H9 (cell line): ENCODE measurements at regions not wholly inside any gene's neighbourhood (a gene's known extent, or its start where the extent isn't known, plus 50 kb on each side); places are given as distances from the start of the nearest gene placed in this dataset.
"Not testable (repeated sequence)": the region's sequence is repeated elsewhere in the genome, so short reads cannot be mapped to it uniquely, and the experiment has no call there.

ENCODE experiments used
- DNase-seq: peaks from one replicate; pipeline ENCODE4 v3.0.0-alpha.2; 2017
- H2AFZ ChIP-seq: one replicate; pipeline ENCODE4 v1.6.1; 2013; ENCODE audit warnings: mild to moderate bottlenecking, low read length, control low read depth, moderate library complexity
- H2AK5ac ChIP-seq: 2 replicates; pipeline ENCODE4 v1.6.1; 2013; ENCODE audit warnings: low read length, control low read depth, mixed read lengths; ENCODE audit not compliant: insufficient read length
- H2BK120ac ChIP-seq: one replicate; pipeline ENCODE4 v1.6.1; 2013; ENCODE audit warnings: low read depth, mild to moderate bottlenecking, low read length, control low read depth, inconsistent platforms; ENCODE audit not compliant: poor library complexity, severe bottlenecking
- H2BK12ac ChIP-seq: 2 replicates; pipeline ENCODE4 v1.6.1; 2013; ENCODE audit warnings: low read length, control low read depth, mixed read lengths, low read depth; ENCODE audit not compliant: insufficient read length
- H2BK15ac ChIP-seq: 2 replicates; pipeline ENCODE4 v1.6.1; 2013; ENCODE audit warnings: low read depth, low read length, control low read depth
- H2BK20ac ChIP-seq: one replicate; pipeline ENCODE4 v1.6.1; 2013; ENCODE audit warnings: low read depth, mild to moderate bottlenecking, low read length, control low read depth, inconsistent platforms; ENCODE audit not compliant: poor library complexity, severe bottlenecking
- H2BK5ac ChIP-seq: 2 replicates; pipeline ENCODE4 v1.6.1; 2013; ENCODE audit warnings: low read length, control low read depth, mixed read lengths; ENCODE audit not compliant: insufficient read length
- H3K14ac ChIP-seq: 2 replicates; pipeline ENCODE4 v1.6.1; 2013; ENCODE audit warnings: low read length, control low read depth; ENCODE audit not compliant: insufficient read depth
- H3K18ac ChIP-seq: 2 replicates; pipeline ENCODE4 v1.6.1; 2013; ENCODE audit warnings: low read depth, mild to moderate bottlenecking, mixed read lengths, low read length, control low read depth; ENCODE audit not compliant: insufficient read length
- H3K23ac ChIP-seq: 2 replicates; pipeline ENCODE4 v1.6.1; 2013; ENCODE audit warnings: low read length, control low read depth, mixed read lengths, low read depth; ENCODE audit not compliant: insufficient read length
- H3K23me2 ChIP-seq: 2 replicates; pipeline ENCODE4 v1.6.1; 2013; ENCODE audit warnings: low read depth, mild to moderate bottlenecking, mixed read lengths, low read length, control low read depth; ENCODE audit not compliant: insufficient read length, poor library complexity, severe bottlenecking
- H3K27ac ChIP-seq: 2 replicates; pipeline ENCODE4 v1.5.1; 2013; ENCODE audit warnings: low read length, control low read depth, mixed read lengths, low read depth; ENCODE audit not compliant: insufficient read length
- H3K27me3 ChIP-seq: 2 replicates; pipeline ENCODE4 v1.6.1; 2013; ENCODE audit warnings: low read length, control low read depth, inconsistent platforms; ENCODE audit not compliant: insufficient read depth
- H3K4ac ChIP-seq: 2 replicates; pipeline ENCODE4 v1.6.1; 2013; ENCODE audit warnings: low read depth, mild to moderate bottlenecking, control low read depth, inconsistent platforms, low read length, moderate library complexity
- H3K4me1 ChIP-seq: 2 replicates; pipeline ENCODE4 v1.6.1; 2013; ENCODE audit warnings: low read length, control low read depth, inconsistent platforms; ENCODE audit not compliant: insufficient read depth
- H3K4me2 ChIP-seq: 2 replicates; pipeline ENCODE4 v1.6.1; 2013; ENCODE audit warnings: low read length, control low read depth, mixed read lengths; ENCODE audit not compliant: insufficient read length, insufficient read depth
- H3K56ac ChIP-seq: 2 replicates; pipeline ENCODE4 v1.6.1; 2013; ENCODE audit warnings: low read depth, mild to moderate bottlenecking, mixed read lengths, low read length, control low read depth; ENCODE audit not compliant: insufficient read length
- H3K79me1 ChIP-seq: 2 replicates; pipeline ENCODE4 v1.6.1; 2013; ENCODE audit warnings: low read depth, mild to moderate bottlenecking, moderate library complexity, low read length, control low read depth, inconsistent platforms; ENCODE audit not compliant: insufficient read depth, poor library complexity, severe bottlenecking
- H3K79me2 ChIP-seq: 2 replicates; pipeline ENCODE4 v1.6.1; 2013; ENCODE audit warnings: low read length, control low read depth, inconsistent platforms; ENCODE audit not compliant: insufficient read depth
- H3K9ac ChIP-seq: 2 replicates; pipeline ENCODE4 v1.6.1; 2013; ENCODE audit warnings: low read length, control low read depth, mixed read lengths; ENCODE audit not compliant: insufficient read length; ENCODE audit errors: extremely low read depth
- H3K9me3 ChIP-seq: one replicate; pipeline ENCODE4 v1.6.1; 2013; ENCODE audit warnings: low read depth, low read length, inconsistent platforms; ENCODE audit not compliant: control insufficient read depth
- H3T11ph ChIP-seq: one replicate; pipeline ENCODE4 v1.6.1; 2013; ENCODE audit warnings: mild to moderate bottlenecking, low read length, control low read depth, inconsistent platforms
- H4K20me1 ChIP-seq: one replicate; pipeline ENCODE4 v1.6.1; 2013; ENCODE audit not compliant: control insufficient read depth, insufficient read length, insufficient read depth
- H4K5ac ChIP-seq: 2 replicates; pipeline ENCODE4 v1.6.1; 2013; ENCODE audit warnings: low read depth, mild to moderate bottlenecking, mixed read lengths, low read length, control low read depth; ENCODE audit not compliant: insufficient read length
- H4K8ac ChIP-seq: replicated peaks from 2 replicates; pipeline ENCODE4 v1.6.1; 2013; ENCODE audit warnings: low read length, control low read depth, mixed read lengths, low read depth; ENCODE audit not compliant: insufficient read length
- H4K91ac ChIP-seq: 2 replicates; pipeline ENCODE4 v1.6.1; 2013; ENCODE audit warnings: low read depth, mild to moderate bottlenecking, moderate library complexity, mixed read lengths, low read length, control low read depth; ENCODE audit not compliant: insufficient read length
- H3K27ac Mint-ChIP-seq, 3 experiments: 2 replicates in 2 of 3; 3 replicates in 1 of 3; pipeline ENCODE4 v1.8.0; 2020 to 2021; ENCODE audit warnings: mixed read lengths in 3 of 3, mild to moderate bottlenecking in 1 of 3, moderate library complexity in 1 of 3
- H3K27me3 Mint-ChIP-seq: 2 replicates; pipeline ENCODE4 v1.8.0; 2021; ENCODE audit warnings: low read depth, mild to moderate bottlenecking, moderate library complexity, mixed read lengths
- H3K36me3 Mint-ChIP-seq, 3 experiments: 2 replicates in 2 of 3; 3 replicates in 1 of 3; pipeline ENCODE4 v1.8.0; 2020 to 2021; ENCODE audit warnings: low read depth in 3 of 3, mixed read lengths in 3 of 3; ENCODE audit not compliant: insufficient read depth in 1 of 3
- H3K4me1 Mint-ChIP-seq, 2 experiments: 2 replicates each; pipeline ENCODE4 v1.8.0; 2020; ENCODE audit warnings: mixed read lengths in 2 of 2
- H3K4me3 Mint-ChIP-seq, 2 experiments: 2 replicates in 1 of 2; 3 replicates in 1 of 2; pipeline ENCODE4 v1.8.0; 2020 to 2021; ENCODE audit warnings: mild to moderate bottlenecking in 2 of 2, mixed read lengths in 2 of 2, moderate library complexity in 1 of 2
- H3K9me3 Mint-ChIP-seq, 2 experiments: 2 replicates in 1 of 2; 3 replicates in 1 of 2; pipeline ENCODE4 v1.8.0; 2020; ENCODE audit warnings: mild to moderate bottlenecking in 2 of 2, mixed read lengths in 2 of 2, moderate library complexity in 1 of 2
- WGBS: extraction: QIAGEN DNeasy Blood & Tissue Kit; methylation state at CpG from one replicate; pipeline ENCODE4 v1.1.7; 2013; ENCODE audit warnings: missing lambda C conversion rate, low lambda C conversion rate, mixed read lengths; ENCODE audit not compliant: insufficient read length; ENCODE audit errors: extremely low coverage; 5-methylcytosine and 5-hydroxymethylcytosine counted together

DNA sequence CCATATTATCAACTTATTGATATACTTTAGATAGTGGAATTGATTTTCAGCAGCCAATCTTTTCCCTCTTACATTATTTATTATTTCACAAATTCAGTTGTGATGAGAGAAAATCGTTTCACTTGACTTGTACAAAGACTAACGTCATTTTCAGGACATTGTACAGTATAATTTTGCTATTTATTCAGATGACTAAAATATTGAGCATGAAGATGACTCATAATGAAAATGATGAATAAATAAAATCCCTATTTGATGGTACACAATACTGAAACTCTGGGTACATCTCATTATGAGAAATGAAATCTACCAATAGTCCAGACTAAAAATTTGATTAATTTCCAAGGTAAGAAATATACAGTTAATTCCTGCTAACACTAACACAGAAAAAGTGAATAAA is 316.4 kb downstream of the CCDC74A start:
- H3K4ac ChIP-seq, H3K18ac ChIP-seq, H3K9me3 Mint-ChIP-seq, H2AFZ ChIP-seq, H3K79me2 ChIP-seq, H3K4me3 Mint-ChIP-seq, H4K8ac ChIP-seq, H2BK120ac ChIP-seq, H3T11ph ChIP-seq, H4K20me1 ChIP-seq, H3K9ac ChIP-seq, H3K23me2 ChIP-seq, H3K79me1 ChIP-seq, H3K27ac ChIP-seq, H2BK20ac ChIP-seq, H2BK12ac ChIP-seq, H2BK5ac ChIP-seq, H3K4me1 ChIP-seq, H3K14ac ChIP-seq, H3K36me3 Mint-ChIP-seq, DNase-seq, H3K4me1 Mint-ChIP-seq, H2BK15ac ChIP-seq, H3K27me3 ChIP-seq, H3K23ac ChIP-seq, H3K27ac Mint-ChIP-seq, H3K9me3 ChIP-seq, H3K4me2 ChIP-seq, H4K5ac ChIP-seq, H3K27me3 Mint-ChIP-seq, H4K91ac ChIP-seq, H3K56ac ChIP-seq, H2AK5ac ChIP-seq: not testable (repeated sequence)
- WGBS: no CpG with 5 or more reads among the region's 2 CpGs

DNA sequence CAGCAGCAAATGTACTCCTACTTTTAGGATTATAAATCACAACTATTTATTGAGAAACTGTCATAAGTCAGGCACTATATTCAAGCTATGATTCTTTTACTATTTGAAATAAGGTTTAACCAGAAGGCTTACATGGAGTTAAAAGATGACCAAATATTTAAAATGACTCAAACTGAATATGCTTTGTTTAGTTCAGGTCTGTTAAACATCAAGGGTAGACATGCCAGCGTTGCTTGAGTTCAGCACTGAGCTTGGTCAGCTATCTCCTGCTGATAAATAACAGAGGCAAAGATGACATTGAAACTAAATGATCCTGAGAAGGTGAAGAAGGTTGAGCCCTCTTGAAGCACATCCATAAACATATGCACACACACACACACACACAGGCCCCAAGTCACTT is 305.6 kb downstream of the ANKRD30BL start:
- not testable (repeated sequence) for H4K20me1 ChIP-seq, DNase-seq, H3K27me3 Mint-ChIP-seq, H3K23me2 ChIP-seq, H4K91ac ChIP-seq, H3K4me3 Mint-ChIP-seq, H3K9me3 ChIP-seq, H3T11ph ChIP-seq, H3K4me1 ChIP-seq, H3K4ac ChIP-seq, H3K27ac Mint-ChIP-seq, H2BK20ac ChIP-seq, H2BK5ac ChIP-seq, H3K27ac ChIP-seq, H3K18ac ChIP-seq, H4K5ac ChIP-seq, H2BK120ac ChIP-seq, H3K36me3 Mint-ChIP-seq, H3K4me2 ChIP-seq, H2AK5ac ChIP-seq, H3K79me2 ChIP-seq, H3K9ac ChIP-seq, H2BK12ac ChIP-seq, H3K79me1 ChIP-seq, H3K23ac ChIP-seq, H2AFZ ChIP-seq, H3K9me3 Mint-ChIP-seq, H2BK15ac ChIP-seq, H3K14ac ChIP-seq, H3K27me3 ChIP-seq, H3K56ac ChIP-seq, H3K4me1 Mint-ChIP-seq, H4K8ac ChIP-seq
- WGBS: no CpG with 5 or more reads among the region's 1 CpG
